Lower leg skin (tissue), 3 donors: ENCODE measurements at regions not wholly inside any gene's neighbourhood (a gene's known extent, or its start where the extent isn't known, plus 50 kb on each side); places are given as distances from the start of the nearest gene placed in this dataset.
"Not testable (repeated sequence)": the region's sequence is repeated elsewhere in the genome, so short reads cannot be mapped to it uniquely, and the experiment has no call there.

Source experiments
- POLR2A ChIP-seq, 2 donors: fragments of 450-650 bp; IDR thresholded peaks; one replicate each; pipeline ENCODE4 v1.6.1; 2016 to 2017; ENCODE audit warnings: antibody characterized with exemption in 2 of 2, mild to moderate bottlenecking in 1 of 2, moderate library complexity in 1 of 2
- TF ChIP-seq, protein P1 (sequence below), 3 donors: fragments of 450-650 bp; IDR thresholded peaks; one replicate each; pipeline ENCODE4 v1.5.1; 2016; ENCODE audit warnings: antibody characterized with exemption in 3 of 3, mild to moderate bottlenecking in 3 of 3, moderate library complexity in 2 of 3

DNA sequence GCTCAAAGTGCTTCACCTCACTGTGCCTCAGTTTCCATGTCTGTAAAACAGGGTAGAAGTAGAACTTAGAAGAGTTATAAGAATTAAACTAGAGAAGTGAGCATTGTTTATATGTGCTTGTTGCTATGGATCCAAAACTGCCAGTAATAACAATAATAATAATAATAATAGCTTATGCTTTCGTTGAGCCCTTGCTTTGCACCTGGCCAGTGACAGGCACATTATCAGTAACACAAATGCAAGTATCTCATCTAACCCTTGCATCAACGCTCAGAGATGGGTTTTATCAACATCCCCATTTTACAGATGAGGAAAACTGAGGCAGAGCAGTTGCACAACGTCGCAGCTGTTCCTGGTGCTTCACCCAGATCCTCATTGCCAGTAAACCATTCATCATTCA, 125.0 kb downstream of the NPIPA8 start:
- TF ChIP-seq, protein P1, sequence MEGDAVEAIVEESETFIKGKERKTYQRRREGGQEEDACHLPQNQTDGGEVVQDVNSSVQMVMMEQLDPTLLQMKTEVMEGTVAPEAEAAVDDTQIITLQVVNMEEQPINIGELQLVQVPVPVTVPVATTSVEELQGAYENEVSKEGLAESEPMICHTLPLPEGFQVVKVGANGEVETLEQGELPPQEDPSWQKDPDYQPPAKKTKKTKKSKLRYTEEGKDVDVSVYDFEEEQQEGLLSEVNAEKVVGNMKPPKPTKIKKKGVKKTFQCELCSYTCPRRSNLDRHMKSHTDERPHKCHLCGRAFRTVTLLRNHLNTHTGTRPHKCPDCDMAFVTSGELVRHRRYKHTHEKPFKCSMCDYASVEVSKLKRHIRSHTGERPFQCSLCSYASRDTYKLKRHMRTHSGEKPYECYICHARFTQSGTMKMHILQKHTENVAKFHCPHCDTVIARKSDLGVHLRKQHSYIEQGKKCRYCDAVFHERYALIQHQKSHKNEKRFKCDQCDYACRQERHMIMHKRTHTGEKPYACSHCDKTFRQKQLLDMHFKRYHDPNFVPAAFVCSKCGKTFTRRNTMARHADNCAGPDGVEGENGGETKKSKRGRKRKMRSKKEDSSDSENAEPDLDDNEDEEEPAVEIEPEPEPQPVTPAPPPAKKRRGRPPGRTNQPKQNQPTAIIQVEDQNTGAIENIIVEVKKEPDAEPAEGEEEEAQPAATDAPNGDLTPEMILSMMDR (IDR thresholded peaks at IDR 0.05) = not testable (repeated sequence)
- TF ChIP-seq POLR2A (IDR thresholded peaks at IDR 0.05) = not testable (repeated sequence)
